Body of pancreas (tissue), 4 donors: ENCODE measurements at regions not wholly inside any gene's neighbourhood (a gene's known extent, or its start where the extent isn't known, plus 50 kb on each side); places are given as distances from the start of the nearest gene placed in this dataset.

Source experiments
- ATAC-seq: fragments of 150-250 bp; one replicate; pipeline ENCODE4 v1.9.1; 2016
- DNase-seq, 4 donors: peaks; one replicate each; pipeline ENCODE4 v3.0.0-alpha.2; 2019
- H3K27ac ChIP-seq, 4 donors: fragments of 200-600 bp; sonication (generic); 1 replicate in 3 of 4; 2 replicates in 1 of 4; pipeline versions ENCODE4 v1.5.1 to v1.6.1; 2016 to 2019; ENCODE audit warnings: mild to moderate bottlenecking in 1 of 4, mixed read lengths in 1 of 4, moderate library complexity in 1 of 4
- H3K27me3 ChIP-seq, 2 donors: fragments of 200-600 bp; sonication (generic); one replicate each; pipeline ENCODE4 v1.6.0; 2016; ENCODE audit warnings: mild to moderate bottlenecking in 1 of 2
- H3K36me3 ChIP-seq, 2 donors: fragments of 200-600 bp; sonication (generic); replicated peaks in 1 of 2; 2 replicates each; pipeline ENCODE4 v1.5.1; 2016; ENCODE audit warnings: low read depth in 2 of 2; ENCODE audit not compliant: insufficient read depth in 1 of 2
- H3K4me1 ChIP-seq: fragments of 200-600 bp; sonication (generic); one replicate; pipeline ENCODE4 v1.6.0; 2016
- H3K4me3 ChIP-seq, 2 donors: fragments of 200-600 bp; sonication (generic); 1 replicate in 1 of 2; 2 replicates in 1 of 2; pipeline ENCODE4 v1.5.1; 2016 to 2019
- H3K9me3 ChIP-seq, 3 donors: fragments of 200-600 bp; sonication (generic); 1 replicate in 2 of 3; 2 replicates in 1 of 3; pipeline ENCODE4 v1.5.1; 2016
- POLR2A ChIP-seq, 3 donors: fragments of 450-650 bp; IDR thresholded peaks; one replicate each; pipeline ENCODE4 v1.6.1; 2016; ENCODE audit warnings: antibody characterized with exemption in 3 of 3, mild to moderate bottlenecking in 2 of 3
- WGBS, 2 donors: methylation state at CpG; one replicate each; pipeline ENCODE4 v1.1.5; 2017; 5-methylcytosine and 5-hydroxymethylcytosine counted together
- intact Hi-C: fragments of 100-400 bp; cut with DNase I; formaldehyde crosslinking; loops from one replicate; pipeline ENCODE4 v1.15.1; 2023
- TF ChIP-seq, protein P1 (sequence below), 7 experiments: fragments of 450-650 bp in 4 of 7; fragments of 200-600 bp in 3 of 7; sonication (generic) in 3 of 7; IDR thresholded peaks; one replicate each; pipeline ENCODE4 v1.5.1; 2016 to 2019; ENCODE audit warnings: antibody characterized with exemption in 7 of 7

DNA sequence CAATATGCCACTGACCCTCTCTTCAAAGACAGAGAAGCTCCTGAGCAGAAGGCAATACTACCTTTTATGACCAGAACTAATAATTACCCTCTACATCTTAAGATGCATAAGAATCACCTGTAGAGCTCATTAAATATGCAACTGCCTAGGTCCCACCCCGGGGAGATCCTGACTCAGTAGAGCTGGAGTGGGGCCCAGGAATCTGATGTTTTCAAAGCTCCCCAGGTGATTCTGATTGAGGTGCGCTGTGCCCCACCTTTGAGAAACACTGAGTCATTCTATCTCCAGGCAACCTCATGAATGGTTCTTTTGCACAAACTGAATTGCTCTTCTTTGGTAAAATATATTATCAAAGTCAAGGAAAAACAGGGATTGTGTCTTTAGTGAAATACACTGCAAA lies 149.3 kb upstream of the BMP4 start:
- no peaks in the 10 kb centered on the region for H3K9me3 ChIP-seq
- TF ChIP-seq, protein P1, sequence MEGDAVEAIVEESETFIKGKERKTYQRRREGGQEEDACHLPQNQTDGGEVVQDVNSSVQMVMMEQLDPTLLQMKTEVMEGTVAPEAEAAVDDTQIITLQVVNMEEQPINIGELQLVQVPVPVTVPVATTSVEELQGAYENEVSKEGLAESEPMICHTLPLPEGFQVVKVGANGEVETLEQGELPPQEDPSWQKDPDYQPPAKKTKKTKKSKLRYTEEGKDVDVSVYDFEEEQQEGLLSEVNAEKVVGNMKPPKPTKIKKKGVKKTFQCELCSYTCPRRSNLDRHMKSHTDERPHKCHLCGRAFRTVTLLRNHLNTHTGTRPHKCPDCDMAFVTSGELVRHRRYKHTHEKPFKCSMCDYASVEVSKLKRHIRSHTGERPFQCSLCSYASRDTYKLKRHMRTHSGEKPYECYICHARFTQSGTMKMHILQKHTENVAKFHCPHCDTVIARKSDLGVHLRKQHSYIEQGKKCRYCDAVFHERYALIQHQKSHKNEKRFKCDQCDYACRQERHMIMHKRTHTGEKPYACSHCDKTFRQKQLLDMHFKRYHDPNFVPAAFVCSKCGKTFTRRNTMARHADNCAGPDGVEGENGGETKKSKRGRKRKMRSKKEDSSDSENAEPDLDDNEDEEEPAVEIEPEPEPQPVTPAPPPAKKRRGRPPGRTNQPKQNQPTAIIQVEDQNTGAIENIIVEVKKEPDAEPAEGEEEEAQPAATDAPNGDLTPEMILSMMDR (IDR thresholded peaks at IDR 0.05): no peak
- no peak for TF ChIP-seq POLR2A (IDR thresholded peaks at IDR 0.05)
- no peak for DNase-seq
- H3K27me3 ChIP-seq: no peaks in the 10 kb centered on the region
- H3K4me3 ChIP-seq: no peak overlapping the region
- no peaks in the 10 kb centered on the region for H3K4me1 ChIP-seq
- no peaks in the 10 kb centered on the region for H3K36me3 ChIP-seq
- intact Hi-C loops: no loop called here
- WGBS, 2 donors: 56 to 65% methylated on average over 2 of the region's 2 CpGs
- H3K27ac ChIP-seq: no peak overlapping the region
- no peak for ATAC-seq

DNA sequence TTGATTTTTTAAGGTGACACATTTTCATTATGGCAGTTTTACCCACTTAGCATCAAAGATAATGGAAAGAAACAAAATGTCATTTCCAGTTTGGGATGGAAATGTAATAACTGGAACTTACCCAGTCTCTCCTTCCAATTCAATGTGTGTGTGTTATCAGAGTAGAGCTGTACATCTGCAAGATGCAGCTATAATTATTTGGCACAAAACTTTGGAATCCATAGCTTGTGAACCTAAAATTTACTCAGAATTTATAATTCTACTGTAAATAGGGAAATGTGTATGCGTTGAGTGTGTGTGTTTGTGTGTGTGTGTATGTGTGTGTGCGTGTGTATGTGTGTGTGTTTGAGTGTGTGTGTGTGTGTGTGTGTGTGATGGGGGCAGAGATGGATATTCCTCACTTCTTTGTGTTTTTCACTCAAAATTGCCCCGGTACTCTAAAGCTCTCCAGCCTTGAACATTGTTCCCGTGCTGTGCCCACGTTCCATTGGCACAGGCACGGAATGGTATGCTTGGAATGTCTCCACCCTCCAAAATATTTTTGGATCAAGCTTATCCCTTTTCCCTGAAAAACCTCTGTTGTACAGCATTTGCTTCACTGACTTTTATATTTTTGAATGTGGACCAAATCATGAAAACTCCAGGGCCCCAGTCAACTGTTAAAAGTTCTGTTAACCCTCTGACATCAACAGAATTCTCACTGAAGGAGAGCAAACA lies 150.2 kb upstream of the BMP4 start:
- DNase-seq (peak; percentile 6 to 21 (median 15)), ATAC-seq (peak; percentile 71)
- Histone ChIP-seq H3K27ac (peak overlapping the region in 2 of 4 donors; percentile 49 to 60), H3K36me3 (no peaks in the 10 kb centered on the region), H3K27me3 (no peaks in the 10 kb centered on the region), H3K4me1 (no peaks in the 10 kb centered on the region), H3K4me3 (no peak overlapping the region), H3K9me3 (no peaks in the 10 kb centered on the region)
- no peak for TF ChIP-seq POLR2A (IDR thresholded peaks at IDR 0.05)
- TF ChIP-seq, protein P1 (IDR thresholded peaks at IDR 0.05): no peak
- intact Hi-C loops: no loop called here
- WGBS, 2 donors: 36 to 43% methylated on average over 6 of the region's 6 CpGs

DNA sequence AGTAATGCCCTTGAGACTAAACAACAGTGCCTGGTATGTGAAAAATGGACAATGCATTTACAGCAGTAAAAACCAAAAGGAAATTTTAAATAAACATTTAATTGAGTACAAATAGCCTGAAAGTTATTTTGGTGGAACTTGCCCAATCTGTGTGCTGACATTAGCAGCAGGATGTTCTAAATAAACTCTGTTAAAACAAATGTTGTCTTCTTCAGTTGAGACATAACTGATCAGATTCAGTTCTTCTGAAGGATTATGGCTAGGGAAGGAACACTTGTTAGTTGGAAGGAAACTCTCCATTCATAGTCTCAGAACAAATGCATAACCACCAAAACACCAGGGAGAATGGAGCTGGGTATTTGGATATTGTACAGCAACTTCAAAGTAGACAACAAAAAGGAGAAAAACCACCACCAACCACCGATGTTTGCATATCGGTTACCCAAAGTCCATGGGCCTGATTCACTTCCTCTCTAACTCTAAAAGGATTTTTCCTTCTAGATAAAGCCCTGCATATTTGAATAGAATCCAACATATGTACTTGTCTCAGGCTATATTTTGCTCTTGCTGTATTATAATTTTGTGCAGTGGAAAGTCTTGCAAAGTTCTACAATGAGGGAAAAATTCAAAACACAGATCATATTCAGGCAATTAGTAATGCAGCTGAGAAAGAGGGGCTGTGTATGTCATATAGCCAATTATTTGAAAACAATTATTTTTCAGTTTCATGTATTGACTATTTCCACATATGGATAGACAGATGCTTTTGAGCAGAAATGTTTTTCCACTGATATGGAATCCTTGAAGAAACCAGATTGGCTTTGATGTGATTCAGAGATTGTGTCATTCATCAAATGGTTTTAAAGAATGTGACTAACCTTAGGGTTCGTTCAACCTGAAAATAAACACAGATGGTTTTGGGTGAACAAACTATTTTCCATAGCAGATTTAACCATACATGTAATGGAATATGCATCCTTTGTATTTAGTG lies 152.2 kb upstream of the BMP4 start:
- DNase-seq (no peak), ATAC-seq (no peak)
- Histone ChIP-seq H3K4me1 (no peaks in the 10 kb centered on the region), H3K27me3 (no peaks in the 10 kb centered on the region), H3K4me3 (no peak overlapping the region), H3K27ac (no peak overlapping the region), H3K9me3 (no peaks in the 10 kb centered on the region), H3K36me3 (no peaks in the 10 kb centered on the region)
- WGBS, 2 donors: 48 to 50% methylated on average over 3 of the region's 3 CpGs
- intact Hi-C loops: no loop called here
- TF ChIP-seq, protein P1 (IDR thresholded peaks at IDR 0.05): no peak
- TF ChIP-seq POLR2A (IDR thresholded peaks at IDR 0.05): no peak

DNA sequence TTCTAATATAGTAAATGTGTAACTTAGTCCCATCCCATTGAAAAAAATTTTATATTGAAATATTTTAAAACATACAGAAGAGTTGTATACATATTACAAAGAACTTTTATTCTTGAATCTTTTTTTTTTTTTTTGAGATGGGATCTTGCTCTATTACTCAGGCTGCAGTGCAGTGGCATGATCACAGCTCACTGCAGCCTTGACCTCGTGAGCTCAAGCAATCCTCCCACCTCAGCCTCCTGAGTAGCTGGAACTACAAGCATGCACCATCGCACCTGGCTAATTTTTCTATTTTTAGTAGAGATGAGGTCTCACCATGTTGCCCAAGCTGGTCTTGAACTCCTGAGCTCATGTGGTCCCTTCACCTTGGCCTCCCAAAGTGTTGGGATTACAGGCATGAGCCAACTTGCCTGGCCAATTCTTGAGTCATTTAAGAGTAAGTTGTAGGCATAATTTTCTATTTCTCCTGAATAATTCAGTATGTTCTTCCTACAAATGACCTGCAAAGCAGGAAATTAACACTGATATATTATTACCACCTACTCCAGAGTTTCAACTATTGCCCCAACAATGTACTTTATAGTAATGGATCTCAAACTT lies 153.0 kb upstream of the BMP4 start:
- no peaks in the 10 kb centered on the region for H3K36me3 ChIP-seq
- H3K4me1 ChIP-seq: no peaks in the 10 kb centered on the region
- H3K9me3 ChIP-seq: no peaks in the 10 kb centered on the region
- no peak overlapping the region for H3K4me3 ChIP-seq
- ATAC-seq (no peak), DNase-seq (no peak)
- no peak for TF ChIP-seq POLR2A (IDR thresholded peaks at IDR 0.05)
- TF ChIP-seq, protein P1 (IDR thresholded peaks at IDR 0.05): no peak
- H3K27ac ChIP-seq: no peak overlapping the region
- no peaks in the 10 kb centered on the region for H3K27me3 ChIP-seq
- intact Hi-C loops: no loop called here
- WGBS, 2 donors: 73 to 80% methylated on average over 2 of the region's 2 CpGs
